ENCODE measurements at regions not wholly inside any gene's neighbourhood (a gene's known extent, or its start where the extent isn't known, plus 50 kb on each side); places are given as distances from the start of the nearest gene placed in this dataset.

DNA sequence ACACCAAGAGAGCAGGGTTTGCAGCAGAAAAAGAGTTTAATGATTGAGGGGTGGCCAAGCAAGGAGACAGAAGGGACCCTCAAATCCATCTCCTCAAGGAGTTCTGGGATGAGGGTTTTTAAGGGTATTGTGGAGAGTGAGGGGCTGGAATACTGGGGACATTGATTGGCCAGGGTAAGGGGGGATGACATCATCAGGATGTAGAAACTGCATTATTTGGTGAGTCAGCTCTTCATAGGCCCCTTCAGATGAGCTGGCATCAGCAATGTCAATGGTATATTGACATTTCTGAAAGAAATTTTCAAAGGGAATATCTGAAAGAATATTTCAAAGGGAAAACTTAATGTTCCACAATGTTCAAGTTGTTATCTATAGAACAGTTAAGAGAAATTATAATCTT, 168.1 kb upstream of the SNX7 start:
- H3K36me3 Mint-ChIP-seq (ENCODE audit: low read depth): no peaks in the 10 kb centered on the region
- H3K4me3 Mint-ChIP-seq: no peak overlapping the region
- no peak overlapping the region for H3K27ac Mint-ChIP-seq

GRCh38 chr1:98490099-98490498, 171.4 kb upstream of the SNX7 start:
- TF ChIP-seq, protein P1, sequence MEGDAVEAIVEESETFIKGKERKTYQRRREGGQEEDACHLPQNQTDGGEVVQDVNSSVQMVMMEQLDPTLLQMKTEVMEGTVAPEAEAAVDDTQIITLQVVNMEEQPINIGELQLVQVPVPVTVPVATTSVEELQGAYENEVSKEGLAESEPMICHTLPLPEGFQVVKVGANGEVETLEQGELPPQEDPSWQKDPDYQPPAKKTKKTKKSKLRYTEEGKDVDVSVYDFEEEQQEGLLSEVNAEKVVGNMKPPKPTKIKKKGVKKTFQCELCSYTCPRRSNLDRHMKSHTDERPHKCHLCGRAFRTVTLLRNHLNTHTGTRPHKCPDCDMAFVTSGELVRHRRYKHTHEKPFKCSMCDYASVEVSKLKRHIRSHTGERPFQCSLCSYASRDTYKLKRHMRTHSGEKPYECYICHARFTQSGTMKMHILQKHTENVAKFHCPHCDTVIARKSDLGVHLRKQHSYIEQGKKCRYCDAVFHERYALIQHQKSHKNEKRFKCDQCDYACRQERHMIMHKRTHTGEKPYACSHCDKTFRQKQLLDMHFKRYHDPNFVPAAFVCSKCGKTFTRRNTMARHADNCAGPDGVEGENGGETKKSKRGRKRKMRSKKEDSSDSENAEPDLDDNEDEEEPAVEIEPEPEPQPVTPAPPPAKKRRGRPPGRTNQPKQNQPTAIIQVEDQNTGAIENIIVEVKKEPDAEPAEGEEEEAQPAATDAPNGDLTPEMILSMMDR (IDR thresholded peaks at IDR 0.05; ENCODE audit: unreplicated experiment in 3 of 3): no peak
- no peaks in the 10 kb centered on the region for H3K36me3 Mint-ChIP-seq (ENCODE audit: low read depth)
- no peaks in the 10 kb centered on the region for H3K9me3 Mint-ChIP-seq
- H3K4me3 Mint-ChIP-seq: no peak overlapping the region
- H3K27ac Mint-ChIP-seq: no peak overlapping the region
- H3K4me1 Mint-ChIP-seq: no peaks in the 10 kb centered on the region
- no peaks in the 10 kb centered on the region for H3K27me3 Mint-ChIP-seq (ENCODE audit: low read depth)

More for the DNA sequence above, 168.1 kb upstream of the SNX7 start:
- no peaks in the 10 kb centered on the region for H3K27me3 Mint-ChIP-seq (ENCODE audit: low read depth)
- H3K4me1 Mint-ChIP-seq: no peaks in the 10 kb centered on the region
- no peaks in the 10 kb centered on the region for H3K9me3 Mint-ChIP-seq
- TF ChIP-seq, protein P1 (IDR thresholded peaks at IDR 0.05; ENCODE audit: unreplicated experiment in 3 of 3): no peak

DNA sequence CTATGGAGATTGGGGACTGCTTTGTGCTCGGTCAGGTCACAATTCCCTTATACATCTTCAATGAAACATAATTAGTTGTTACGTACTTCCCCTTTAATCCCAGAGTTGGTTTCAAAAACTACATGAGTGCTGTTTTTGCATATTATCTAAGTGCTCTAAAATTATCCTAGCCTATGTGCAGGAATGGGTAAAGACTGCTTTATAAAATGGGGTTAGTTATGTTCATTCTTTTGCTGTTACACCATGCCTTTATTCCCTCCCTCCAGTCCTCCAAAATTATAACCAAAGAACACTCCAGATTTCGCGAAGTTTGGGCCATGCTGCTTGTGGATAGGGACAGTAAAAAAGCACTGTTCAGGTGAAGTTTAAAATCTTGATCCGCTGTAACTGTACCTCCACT, 173.9 kb upstream of the SNX7 start:
- Mint-ChIP-seq H3K27me3 (ENCODE audit: low read depth) (no peaks in the 10 kb centered on the region), H3K4me1 (no peaks in the 10 kb centered on the region), H3K36me3 (ENCODE audit: low read depth) (no peaks in the 10 kb centered on the region), H3K4me3 (no peak overlapping the region), H3K9me3 (no peaks in the 10 kb centered on the region), H3K27ac (no peak overlapping the region)
- TF ChIP-seq, protein P1 (IDR thresholded peaks at IDR 0.05; ENCODE audit: unreplicated experiment in 3 of 3): no peak

DNA sequence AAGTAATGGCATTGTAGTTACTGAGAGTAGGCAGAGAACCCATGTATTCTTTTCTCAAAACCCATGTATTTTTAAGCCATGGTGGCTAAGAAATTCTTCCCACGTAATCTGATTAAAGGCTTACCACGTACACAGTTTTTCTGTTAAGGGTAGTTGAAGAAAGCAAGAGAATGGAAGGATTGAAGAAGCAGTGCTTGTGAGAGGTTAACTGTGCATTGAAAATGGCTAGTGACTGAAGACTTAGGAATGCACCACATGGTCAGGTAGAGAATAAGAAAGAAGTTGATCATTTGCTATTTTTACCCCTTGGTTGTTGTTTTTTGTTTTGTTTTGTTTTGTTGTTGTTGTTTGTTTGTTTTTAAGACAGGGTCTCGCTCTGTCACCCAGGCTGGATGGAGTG, 178.9 kb upstream of the SNX7 start:
- H3K36me3 Mint-ChIP-seq (ENCODE audit: low read depth): no peaks in the 10 kb centered on the region
- H3K27ac Mint-ChIP-seq: no peak overlapping the region
- H3K9me3 Mint-ChIP-seq: no peaks in the 10 kb centered on the region
- H3K4me3 Mint-ChIP-seq: no peak overlapping the region
- no peaks in the 10 kb centered on the region for H3K4me1 Mint-ChIP-seq
- TF ChIP-seq, protein P1 (IDR thresholded peaks at IDR 0.05; ENCODE audit: unreplicated experiment in 3 of 3): no peak
- no peaks in the 10 kb centered on the region for H3K27me3 Mint-ChIP-seq (ENCODE audit: low read depth)

DNA sequence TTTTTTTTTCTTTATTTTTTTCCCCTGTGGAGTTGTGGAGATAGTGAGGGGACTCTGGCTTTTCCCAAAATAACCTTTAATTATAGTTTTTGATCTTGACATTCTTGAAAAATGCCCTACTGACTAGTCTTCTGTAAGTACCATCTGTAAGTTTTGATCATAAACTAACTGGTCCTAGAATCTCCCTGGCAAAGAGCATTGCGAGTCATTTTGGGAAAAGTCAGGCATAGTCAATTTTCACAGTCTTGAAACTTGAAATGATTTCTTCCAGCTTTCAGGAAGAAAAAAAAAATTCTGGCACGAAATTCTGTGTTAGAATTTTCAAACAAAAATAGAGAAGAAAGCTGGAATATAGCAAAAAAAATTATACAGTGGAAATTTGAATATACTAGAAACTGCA, 181.2 kb upstream of the SNX7 start:
- H3K4me3 Mint-ChIP-seq: no peak overlapping the region
- H3K4me1 Mint-ChIP-seq: no peaks in the 10 kb centered on the region
- TF ChIP-seq, protein P1 (IDR thresholded peaks at IDR 0.05; ENCODE audit: unreplicated experiment in 3 of 3): no peak
- H3K36me3 Mint-ChIP-seq (ENCODE audit: low read depth): no peaks in the 10 kb centered on the region
- H3K27me3 Mint-ChIP-seq (ENCODE audit: low read depth): no peaks in the 10 kb centered on the region
- H3K27ac Mint-ChIP-seq: no peak overlapping the region
- H3K9me3 Mint-ChIP-seq: no peaks in the 10 kb centered on the region

DNA sequence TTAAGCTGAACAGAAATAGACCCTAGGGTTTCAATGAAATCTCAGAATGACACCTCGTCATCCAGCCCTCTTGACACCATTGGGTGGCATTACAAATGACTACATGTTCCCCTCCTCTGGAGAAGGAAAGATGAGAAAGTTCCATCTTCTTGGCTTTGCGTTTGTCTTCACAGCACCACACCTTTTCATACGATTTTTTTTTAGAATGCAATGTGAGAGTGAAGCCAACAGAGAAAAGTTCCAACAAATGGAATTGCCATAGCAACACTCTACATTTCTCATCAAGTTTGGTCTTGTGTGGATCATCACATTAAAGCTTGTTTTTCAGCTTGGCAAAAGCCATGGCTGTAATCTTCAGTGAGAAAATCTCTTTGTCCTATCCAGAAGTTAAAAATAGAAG, 183.4 kb upstream of the SNX7 start:
- Mint-ChIP-seq H3K4me1 (no peaks in the 10 kb centered on the region), H3K27ac (no peak overlapping the region), H3K36me3 (ENCODE audit: low read depth) (no peaks in the 10 kb centered on the region), H3K27me3 (ENCODE audit: low read depth) (peaks cover 3% of the 10 kb centered on the region), H3K4me3 (no peak overlapping the region), H3K9me3 (no peaks in the 10 kb centered on the region)
- TF ChIP-seq, protein P1 (IDR thresholded peaks at IDR 0.05; ENCODE audit: unreplicated experiment in 3 of 3): no peak

Data from nephron (organoid).